HG03103 (cell line): ENCODE measurements at regions not wholly inside any gene's neighbourhood (a gene's known extent, or its start where the extent isn't known, plus 50 kb on each side); places are given as distances from the start of the nearest gene placed in this dataset.

Experiments used
- ATAC-seq: cut with Tn5 transposase; IDR thresholded peaks from one replicate; pipeline ENCODE4 v1.9.1; 2021; ENCODE audit warnings: low read depth; ENCODE audit not compliant: unreplicated experiment

DNA sequence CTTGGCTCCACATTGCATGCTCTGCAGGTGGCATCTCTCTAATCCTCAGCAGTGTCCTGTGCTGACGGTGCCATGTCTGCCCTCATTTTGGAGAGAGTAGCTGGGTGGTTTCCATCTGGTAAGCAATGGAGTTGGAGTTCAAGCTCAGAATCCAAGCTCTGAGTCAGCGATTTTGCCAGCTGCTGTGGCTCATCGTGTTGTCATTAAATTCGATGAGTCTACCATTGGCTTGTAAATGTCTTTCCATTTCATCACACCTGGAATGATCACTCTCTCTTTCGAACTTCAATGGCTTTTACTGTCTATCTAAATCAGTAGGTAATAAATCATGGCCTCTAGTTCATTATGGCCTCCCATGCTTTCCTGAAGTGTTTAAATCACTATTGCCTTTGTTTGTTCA is 378.5 kb upstream of the TSHZ2 start:
- no peak for ATAC-seq

- no peak for ATAC-seq
These were observed 379.6 kb upstream of the TSHZ2 start for GRCh38 chr20:52592567-52592966.

GRCh38 chr20:52590100-52590499 is 382.1 kb upstream of the TSHZ2 start:
- ATAC-seq: no peak

DNA sequence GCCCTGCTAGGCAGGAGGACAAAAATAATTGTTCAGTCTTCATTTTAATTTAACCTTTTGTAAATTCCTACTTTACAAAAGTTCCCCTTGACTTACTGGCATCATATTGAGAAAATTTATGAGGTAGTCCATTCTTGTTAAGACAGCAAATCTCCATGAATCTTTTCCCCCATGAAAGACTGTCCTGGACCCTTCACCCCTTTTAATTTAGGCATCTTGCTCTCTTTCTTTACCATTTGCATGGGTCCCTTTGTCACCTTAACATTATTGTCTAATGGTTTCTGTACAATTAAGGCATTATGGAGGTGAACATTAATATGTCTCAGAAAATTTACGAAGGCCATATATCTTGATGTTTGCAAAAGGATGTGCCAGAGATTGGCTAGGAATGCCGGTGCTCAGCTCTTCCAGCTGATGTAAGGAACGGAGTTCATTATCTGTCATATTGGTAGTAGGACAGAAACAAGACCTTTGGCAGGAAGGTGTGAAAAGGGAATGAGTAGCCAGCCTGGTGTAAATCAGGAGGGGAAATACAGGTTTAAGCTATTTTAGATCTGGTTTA is 382.8 kb upstream of the TSHZ2 start:
- no peak for ATAC-seq

GRCh38 chr20:52586660-52587059 is 385.5 kb upstream of the TSHZ2 start:
- no peak for ATAC-seq

GRCh38 chr20:52585333-52585732 is 386.8 kb upstream of the TSHZ2 start:
- ATAC-seq: no peak

DNA sequence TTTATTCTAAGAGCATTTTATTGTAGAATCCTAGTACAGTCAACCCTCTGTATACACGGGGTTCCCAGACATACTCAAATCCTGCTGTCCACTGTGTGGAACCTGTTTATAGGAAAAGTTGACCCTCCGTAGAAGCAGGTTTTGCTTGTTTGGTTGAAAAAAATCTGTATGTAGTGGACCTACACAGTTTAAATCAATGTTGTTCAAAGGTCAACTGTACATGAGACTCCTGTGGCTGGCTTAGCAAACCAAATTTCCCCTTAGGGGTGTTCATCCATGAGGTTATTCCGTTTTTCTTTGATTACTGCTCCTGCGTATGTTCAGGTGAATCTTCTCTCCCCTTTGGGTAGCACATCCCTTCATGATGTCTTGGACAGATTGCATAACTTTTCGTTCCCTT is 387.0 kb upstream of the ZFP64 start:
- ATAC-seq: no peak

DNA sequence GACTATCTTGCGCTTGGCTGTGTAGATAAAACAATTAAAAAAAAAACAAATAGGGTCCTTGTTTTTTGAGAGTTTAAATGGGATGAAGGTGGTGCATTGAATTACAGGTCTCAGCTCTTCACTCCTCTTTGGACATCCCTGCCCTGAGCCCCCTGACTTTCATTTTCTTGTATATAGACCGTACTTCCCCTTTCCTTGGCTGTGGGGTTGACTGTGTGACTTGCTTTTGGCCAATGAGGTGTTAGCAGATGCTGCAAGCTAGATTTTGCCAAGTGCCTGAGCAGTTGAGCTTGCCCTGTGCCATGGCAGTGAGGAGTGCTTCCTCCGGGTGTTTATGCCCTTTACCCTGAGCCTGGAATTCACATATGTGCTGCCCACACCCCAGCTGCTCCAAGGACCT is 386.1 kb upstream of the ZFP64 start:
- no peak for ATAC-seq

DNA sequence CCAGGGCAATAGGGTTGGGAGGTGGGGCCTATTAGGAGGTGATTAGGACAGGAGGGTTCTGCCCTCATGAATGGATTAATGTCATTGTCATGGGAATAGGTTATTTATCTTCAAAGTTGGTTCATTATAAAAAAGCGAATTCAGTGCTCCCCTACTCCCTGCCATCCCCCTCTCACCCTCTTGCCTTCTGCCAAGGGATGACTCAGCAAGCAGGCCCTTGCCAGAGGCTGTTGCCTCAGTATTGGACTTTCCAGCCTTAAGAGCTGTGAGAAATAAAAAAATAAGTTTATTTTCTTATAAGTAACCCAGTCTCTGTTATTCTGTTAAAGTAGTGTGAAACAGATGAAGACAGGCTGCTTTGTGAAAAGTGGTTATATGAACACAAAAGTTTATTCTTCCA is 381.1 kb upstream of the ZFP64 start:
- ATAC-seq: no peak

GRCh38 chr20:52569201-52569600 is 377.6 kb upstream of the ZFP64 start:
- ATAC-seq: no peak

DNA sequence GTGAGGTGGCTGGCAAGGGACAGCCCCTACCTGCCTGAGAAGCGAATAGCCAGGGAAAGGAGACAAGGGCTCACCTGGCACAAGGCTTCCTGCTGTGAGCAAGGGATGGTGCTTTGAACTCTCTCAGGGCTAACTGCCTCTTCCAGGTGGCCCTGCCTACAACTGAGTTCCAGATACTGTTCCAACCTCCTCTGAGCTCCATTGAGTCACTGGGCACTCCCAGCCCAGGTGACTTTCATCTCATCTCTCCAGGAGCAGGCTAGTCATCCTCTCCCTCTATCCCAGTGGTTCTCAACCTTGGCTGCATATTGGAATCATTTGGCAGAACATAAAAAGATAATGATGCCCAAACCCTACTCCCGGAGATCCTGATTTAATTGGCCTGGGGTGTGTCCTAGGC is 374.0 kb upstream of the ZFP64 start:
- ATAC-seq: no peak

DNA sequence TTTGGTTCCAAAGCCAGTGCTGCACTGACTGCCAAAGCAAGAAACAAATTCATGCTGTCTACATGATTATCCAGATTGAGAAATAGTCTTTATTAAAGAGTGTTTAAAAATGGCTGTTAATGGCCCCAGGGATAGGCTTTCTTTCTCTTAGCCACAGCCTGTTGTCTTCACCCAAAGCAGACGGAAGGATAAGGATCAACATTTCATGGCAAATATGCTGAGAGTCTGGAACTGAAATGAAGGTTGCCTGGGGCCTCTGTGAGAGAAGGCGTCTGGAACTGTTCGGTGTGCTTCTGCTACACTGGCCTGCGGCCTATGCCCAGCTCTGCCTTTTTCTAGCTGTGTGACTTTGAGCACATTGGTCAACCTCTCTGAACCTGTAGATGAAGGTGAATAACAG is 373.0 kb upstream of the ZFP64 start:
- no peak for ATAC-seq

DNA sequence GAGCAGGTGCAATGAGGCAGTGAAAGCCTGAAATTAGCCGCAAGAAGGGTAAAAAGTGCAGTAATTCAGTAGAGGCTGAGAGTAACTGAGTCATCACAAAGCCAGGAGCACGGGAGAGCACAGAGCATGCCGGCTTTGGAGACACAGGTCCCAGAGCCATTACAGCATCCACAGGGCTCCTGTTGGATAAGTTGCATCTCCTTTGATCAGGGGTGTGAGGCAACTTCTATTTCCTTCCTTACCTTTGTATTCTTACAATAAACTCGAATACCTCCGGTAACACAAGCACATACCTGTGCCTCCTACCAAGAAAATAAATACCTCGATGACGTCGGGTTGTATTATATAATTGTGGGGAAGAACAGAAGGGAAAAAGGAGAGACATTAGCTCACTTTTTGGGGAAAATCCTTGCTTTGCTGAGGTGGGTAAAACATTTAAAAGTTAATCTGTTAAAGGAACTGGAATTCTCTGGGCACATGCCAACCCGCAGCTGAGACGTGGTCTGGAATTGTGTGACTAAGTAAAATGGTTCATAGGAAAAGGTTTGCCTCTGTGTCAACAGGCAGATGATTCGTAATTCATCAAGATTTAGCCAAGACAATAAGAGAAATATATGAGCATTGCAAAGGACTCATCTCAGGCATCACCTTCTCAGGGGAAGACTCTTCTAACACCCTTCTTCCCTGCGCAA is 360.7 kb upstream of the ZFP64 start:
- ATAC-seq: no peak

DNA sequence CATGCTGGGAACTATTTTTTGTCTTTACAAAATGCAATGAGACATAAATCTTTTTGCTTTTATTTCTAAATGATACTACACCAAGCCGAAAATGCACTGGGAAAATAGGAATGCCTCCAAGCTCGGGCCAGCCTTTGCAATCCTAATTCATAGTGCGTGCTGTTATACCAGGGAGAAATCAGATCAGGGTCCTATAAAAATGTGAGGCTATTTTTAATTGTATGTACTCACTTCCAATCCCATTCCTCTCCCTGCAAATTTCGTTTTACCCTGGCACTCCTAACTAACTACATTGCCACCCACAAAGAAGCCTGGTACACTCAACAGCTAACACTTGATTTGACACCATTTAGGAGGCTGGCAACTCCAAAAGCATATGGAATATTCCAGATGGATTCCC is 350.6 kb upstream of the ZFP64 start:
- no peak for ATAC-seq

GRCh38 chr20:52540509-52540908 is 348.9 kb upstream of the ZFP64 start:
- ATAC-seq: no peak

- ATAC-seq: no peak
These were observed 348.3 kb upstream of the ZFP64 start for GRCh38 chr20:52539891-52540290.

GRCh38 chr20:52536841-52537400 is 345.3 kb upstream of the ZFP64 start:
- ATAC-seq: no peak

DNA sequence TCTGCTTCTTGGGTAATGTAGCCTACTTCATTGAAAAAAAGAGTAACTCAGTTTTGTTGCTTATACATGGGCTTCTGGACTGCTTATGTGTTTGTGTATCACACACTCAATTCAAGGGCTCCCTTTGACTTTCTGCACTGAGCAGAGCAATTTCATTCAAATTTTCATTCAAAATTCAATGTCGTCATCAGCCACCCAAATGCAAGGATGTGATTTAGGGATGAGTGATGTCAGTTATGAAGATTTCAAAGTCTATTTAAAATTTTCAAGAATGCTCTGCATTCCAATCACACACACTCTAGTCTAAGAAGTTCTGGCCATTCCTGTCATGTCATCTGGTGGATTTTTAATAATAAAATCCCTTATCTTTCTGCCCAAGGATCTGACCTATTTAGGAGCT is 344.5 kb upstream of the ZFP64 start:
- no peak for ATAC-seq

- no peak for ATAC-seq
These were observed 343.0 kb upstream of the ZFP64 start for GRCh38 chr20:52534616-52535015.

DNA sequence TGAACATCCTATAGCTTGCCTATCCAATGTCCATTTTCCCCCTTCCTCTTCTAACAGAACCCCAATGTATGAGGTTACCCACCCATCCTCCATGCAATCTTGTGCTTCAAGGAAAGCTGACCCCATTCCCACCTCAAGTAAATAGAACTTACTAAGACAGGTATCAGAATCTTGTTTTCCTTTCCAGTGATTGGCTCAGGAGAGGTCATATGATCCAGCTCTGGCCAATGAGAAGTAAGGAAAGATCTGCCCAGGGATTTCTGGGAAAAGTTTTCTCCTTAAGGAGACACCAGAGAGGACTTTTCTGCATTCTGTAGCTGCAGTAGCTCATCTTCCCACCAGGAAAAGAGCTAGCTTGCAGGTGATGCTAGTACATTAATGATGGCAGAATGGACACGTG is 341.8 kb upstream of the ZFP64 start:
- ATAC-seq: no peak

DNA sequence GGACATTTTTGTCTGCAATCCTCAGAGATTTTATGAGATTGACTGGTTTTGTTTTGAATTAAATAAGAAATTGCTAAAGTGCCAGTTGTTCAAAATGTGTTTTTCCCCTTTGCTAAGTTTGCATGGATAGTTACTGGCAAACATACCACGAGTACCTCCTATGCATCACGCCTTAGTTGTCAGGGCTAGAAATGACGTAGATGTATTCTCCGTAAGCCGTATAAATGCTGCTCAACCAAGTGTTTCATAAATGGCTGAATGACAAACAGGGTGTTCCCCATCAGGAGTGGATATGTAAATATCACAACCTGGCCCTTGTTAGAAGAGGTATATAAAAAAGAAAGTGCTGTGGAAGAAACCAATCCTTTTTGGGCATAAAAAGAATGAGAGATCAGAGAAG is 341.1 kb upstream of the ZFP64 start:
- ATAC-seq: no peak

DNA sequence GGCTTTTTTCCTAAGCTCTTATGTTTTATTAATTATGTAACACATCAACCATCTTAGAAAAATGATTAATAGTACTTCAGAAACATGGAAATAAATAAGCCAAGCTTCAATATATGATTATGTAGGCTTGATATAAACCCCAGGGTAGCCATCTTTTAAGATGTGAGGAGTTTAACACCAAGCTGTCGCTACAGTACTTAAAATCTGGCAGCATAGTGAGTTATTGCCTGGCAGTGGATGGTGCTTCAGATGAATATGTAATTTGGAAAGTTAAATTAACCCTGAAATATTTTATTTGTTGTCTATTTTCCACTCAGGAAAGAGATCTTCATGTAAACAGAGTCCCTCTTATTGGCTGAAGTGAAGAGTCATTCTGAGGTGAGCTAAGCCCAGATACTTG is 339.0 kb upstream of the ZFP64 start:
- ATAC-seq: no peak
